HL-60 (cell line): ENCODE measurements at regions not wholly inside any gene's neighbourhood (a gene's known extent, or its start where the extent isn't known, plus 50 kb on each side); places are given as distances from the start of the nearest gene placed in this dataset.
A peak's percentile ranks its signal among the peaks of the same experiment; 100 is the strongest.

Source experiments
- DNase-seq, 2 experiments: peaks; one replicate each; pipeline ENCODE4 v3.0.0-alpha.2; 2010 to 2020; ENCODE audit warnings: low read depth in 1 of 2, low spot score in 1 of 2
- H3K27ac ChIP-seq: fragments of 250-450 bp; sonication (Bioruptor Pico); replicated peaks from 2 replicates; pipeline ENCODE4 v1.5.1; 2020; ENCODE audit warnings: mild to moderate bottlenecking, moderate library complexity
- H3K27me3 ChIP-seq: fragments of 250-450 bp; sonication (Bioruptor Pico); 2 replicates; pipeline ENCODE4 v1.5.1; 2021; ENCODE audit warnings: mild to moderate bottlenecking, moderate library complexity; ENCODE audit not compliant: insufficient read depth, poor library complexity, severe bottlenecking
- H3K4me3 ChIP-seq: replicated peaks from 2 replicates; pipeline ENCODE4 v1.5.1; 2011; ENCODE audit warnings: mild to moderate bottlenecking, control low read depth, low read length; ENCODE audit not compliant: insufficient read depth
- GABPA ChIP-seq: IDR thresholded peaks from 2 replicates; pipeline ENCODE4 v1.6.1; 2012; ENCODE audit warnings: low read depth
- POLR2AphosphoS5 ChIP-seq: IDR thresholded peaks from 2 replicates; pipeline ENCODE4 v1.6.1; 2012; ENCODE audit warnings: low read depth
- SPI1 ChIP-seq: IDR thresholded peaks from 2 replicates; pipeline ENCODE4 v1.6.1; 2012; ENCODE audit warnings: low read depth, mild to moderate bottlenecking, borderline replicate concordance
- TF ChIP-seq, protein P1 (sequence below): IDR thresholded peaks from 2 replicates; pipeline ENCODE4 v1.6.1; 2012; ENCODE audit warnings: low read depth; ENCODE audit not compliant: insufficient replicate concordance
- TF ChIP-seq, protein P2 (sequence below): IDR thresholded peaks from one replicate; pipeline ENCODE4 v1.5.1; 2011; ENCODE audit warnings: low read length, control low read depth, inconsistent platforms; ENCODE audit not compliant: insufficient read depth

DNA sequence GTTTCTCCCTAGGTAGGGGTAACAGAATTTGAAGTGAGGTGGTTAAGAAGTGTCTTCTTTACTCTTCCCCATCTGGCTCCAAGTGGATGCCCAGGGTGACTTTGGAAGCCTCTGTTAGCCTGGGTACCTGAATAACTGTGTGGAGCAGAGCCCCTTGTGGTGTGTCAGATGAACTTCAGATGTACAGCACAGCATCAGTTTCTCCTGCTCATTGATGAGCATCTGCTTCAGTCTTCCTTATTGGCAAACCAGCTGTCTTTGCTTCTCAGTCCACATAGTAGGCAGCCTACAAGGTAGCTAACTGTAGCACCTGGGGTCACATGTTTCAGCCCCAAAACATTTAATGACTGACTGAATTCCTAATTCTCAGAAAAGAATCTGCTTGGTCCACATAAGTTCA lies 56.2 kb upstream of the ATP8B1 start:
- TF ChIP-seq, protein P1, sequence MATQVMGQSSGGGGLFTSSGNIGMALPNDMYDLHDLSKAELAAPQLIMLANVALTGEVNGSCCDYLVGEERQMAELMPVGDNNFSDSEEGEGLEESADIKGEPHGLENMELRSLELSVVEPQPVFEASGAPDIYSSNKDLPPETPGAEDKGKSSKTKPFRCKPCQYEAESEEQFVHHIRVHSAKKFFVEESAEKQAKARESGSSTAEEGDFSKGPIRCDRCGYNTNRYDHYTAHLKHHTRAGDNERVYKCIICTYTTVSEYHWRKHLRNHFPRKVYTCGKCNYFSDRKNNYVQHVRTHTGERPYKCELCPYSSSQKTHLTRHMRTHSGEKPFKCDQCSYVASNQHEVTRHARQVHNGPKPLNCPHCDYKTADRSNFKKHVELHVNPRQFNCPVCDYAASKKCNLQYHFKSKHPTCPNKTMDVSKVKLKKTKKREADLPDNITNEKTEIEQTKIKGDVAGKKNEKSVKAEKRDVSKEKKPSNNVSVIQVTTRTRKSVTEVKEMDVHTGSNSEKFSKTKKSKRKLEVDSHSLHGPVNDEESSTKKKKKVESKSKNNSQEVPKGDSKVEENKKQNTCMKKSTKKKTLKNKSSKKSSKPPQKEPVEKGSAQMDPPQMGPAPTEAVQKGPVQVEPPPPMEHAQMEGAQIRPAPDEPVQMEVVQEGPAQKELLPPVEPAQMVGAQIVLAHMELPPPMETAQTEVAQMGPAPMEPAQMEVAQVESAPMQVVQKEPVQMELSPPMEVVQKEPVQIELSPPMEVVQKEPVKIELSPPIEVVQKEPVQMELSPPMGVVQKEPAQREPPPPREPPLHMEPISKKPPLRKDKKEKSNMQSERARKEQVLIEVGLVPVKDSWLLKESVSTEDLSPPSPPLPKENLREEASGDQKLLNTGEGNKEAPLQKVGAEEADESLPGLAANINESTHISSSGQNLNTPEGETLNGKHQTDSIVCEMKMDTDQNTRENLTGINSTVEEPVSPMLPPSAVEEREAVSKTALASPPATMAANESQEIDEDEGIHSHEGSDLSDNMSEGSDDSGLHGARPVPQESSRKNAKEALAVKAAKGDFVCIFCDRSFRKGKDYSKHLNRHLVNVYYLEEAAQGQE: no peak
- TF ChIP-seq, protein P2, sequence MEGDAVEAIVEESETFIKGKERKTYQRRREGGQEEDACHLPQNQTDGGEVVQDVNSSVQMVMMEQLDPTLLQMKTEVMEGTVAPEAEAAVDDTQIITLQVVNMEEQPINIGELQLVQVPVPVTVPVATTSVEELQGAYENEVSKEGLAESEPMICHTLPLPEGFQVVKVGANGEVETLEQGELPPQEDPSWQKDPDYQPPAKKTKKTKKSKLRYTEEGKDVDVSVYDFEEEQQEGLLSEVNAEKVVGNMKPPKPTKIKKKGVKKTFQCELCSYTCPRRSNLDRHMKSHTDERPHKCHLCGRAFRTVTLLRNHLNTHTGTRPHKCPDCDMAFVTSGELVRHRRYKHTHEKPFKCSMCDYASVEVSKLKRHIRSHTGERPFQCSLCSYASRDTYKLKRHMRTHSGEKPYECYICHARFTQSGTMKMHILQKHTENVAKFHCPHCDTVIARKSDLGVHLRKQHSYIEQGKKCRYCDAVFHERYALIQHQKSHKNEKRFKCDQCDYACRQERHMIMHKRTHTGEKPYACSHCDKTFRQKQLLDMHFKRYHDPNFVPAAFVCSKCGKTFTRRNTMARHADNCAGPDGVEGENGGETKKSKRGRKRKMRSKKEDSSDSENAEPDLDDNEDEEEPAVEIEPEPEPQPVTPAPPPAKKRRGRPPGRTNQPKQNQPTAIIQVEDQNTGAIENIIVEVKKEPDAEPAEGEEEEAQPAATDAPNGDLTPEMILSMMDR: peak; percentile 69
- peak; percentile 12 to 19 for DNase-seq
- Histone ChIP-seq H3K27me3 (peaks cover 3% of the 10 kb centered on the region), H3K27ac (no peak overlapping the region), H3K4me3 (no peak overlapping the region)

DNA sequence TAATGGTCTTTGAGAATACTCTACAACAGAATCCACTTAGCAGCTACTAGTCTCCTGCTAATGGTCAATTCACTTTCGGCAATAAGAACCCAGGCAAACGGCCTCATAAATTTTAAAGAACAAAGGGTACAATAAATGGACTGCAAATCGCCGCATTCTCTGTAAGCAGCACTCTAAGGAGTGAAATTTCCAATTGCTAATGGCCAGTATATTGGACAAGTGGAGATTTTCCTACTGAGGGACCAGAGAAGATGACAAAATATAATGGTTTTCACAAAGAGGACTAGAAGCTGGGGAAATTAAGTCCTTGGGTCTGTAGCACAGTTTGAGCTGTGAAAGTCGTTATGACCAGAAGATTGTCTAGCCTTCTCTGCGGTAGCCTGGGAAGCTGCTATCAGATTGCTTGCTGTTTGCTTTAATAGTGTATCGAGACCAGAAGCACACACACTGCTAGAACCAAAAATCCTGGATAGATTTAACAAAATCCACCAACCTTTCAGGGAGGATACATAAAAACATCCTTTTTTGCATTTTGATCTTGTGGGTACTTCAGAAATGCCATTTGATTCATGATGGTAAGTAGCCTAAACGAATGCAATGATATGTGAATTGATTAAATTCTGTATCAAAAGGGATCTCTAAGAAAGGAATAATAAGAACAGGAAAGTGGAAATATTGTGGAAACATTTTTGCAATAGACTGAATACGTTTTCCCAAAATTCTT lies 53.6 kb upstream of the ATP8B1 start:
- TF ChIP-seq GABPA (no peak), POLR2AphosphoS5 (no peak), SPI1 (no peak)
- TF ChIP-seq, protein P1: no peak
- TF ChIP-seq, protein P2: no peak
- no peak overlapping the region for H3K27ac ChIP-seq
- H3K27me3 ChIP-seq: peaks cover 3% of the 10 kb centered on the region
- H3K4me3 ChIP-seq: no peak overlapping the region
- no peak for DNase-seq

- no peak for DNase-seq
- no peak overlapping the region for H3K4me3 ChIP-seq
- peaks cover 3% of the 10 kb centered on the region for H3K27me3 ChIP-seq
- TF ChIP-seq, protein P2: no peak
- TF ChIP-seq SPI1 (no peak), GABPA (no peak), POLR2AphosphoS5 (no peak)
- TF ChIP-seq, protein P1: no peak
- H3K27ac ChIP-seq: no peak overlapping the region
These were observed 53.0 kb upstream of the ATP8B1 start for GRCh38 chr18:57856128-57856527.
